GM19043 (cell line): ENCODE measurements at regions not wholly inside any gene's neighbourhood (a gene's known extent, or its start where the extent isn't known, plus 50 kb on each side); places are given as distances from the start of the nearest gene placed in this dataset.

Experiments
- ATAC-seq: cut with Tn5 transposase; IDR thresholded peaks from one replicate; pipeline ENCODE4 v1.9.1; 2021; ENCODE audit warnings: low read depth; ENCODE audit not compliant: unreplicated experiment

DNA sequence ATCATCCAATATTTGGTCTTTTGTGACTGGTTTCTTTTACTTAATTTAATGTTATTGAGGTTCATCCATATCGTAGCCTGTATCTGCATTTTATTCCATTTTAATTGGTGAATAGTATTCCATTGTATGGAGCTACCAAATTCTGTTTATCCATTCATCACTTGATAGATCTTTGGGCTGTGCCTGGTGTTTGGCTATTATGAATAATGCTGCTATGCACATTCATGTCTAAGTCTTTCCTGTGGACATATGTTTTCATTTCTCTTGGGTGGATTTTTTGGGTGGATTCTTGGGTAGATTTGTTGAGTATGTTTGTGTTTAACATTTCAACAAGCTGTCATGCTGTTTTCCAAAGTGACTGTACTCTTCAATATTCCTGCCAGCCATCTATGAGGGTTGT lies 52.5 kb upstream of the NEDD4L start:
- ATAC-seq, result no peak

DNA sequence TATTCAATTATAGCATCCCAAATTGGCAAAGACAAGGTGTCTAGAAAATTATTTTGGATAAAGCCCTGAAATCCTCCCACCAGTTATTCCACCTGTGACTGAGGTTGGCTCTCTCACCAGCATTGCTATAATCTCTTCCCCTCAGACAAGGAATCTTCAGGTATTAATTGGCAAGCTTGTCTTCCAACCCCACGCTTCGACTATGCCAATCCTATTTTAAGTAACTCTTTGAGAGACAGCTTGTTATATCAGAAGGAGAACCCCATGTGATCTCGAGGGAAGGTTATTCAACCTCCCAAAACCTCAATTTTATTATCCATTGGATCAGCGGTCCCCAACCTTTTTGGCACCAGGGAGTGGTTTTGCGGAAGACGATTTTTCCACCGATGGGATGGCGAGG lies 54.5 kb upstream of the NEDD4L start:
- no peak for ATAC-seq

DNA sequence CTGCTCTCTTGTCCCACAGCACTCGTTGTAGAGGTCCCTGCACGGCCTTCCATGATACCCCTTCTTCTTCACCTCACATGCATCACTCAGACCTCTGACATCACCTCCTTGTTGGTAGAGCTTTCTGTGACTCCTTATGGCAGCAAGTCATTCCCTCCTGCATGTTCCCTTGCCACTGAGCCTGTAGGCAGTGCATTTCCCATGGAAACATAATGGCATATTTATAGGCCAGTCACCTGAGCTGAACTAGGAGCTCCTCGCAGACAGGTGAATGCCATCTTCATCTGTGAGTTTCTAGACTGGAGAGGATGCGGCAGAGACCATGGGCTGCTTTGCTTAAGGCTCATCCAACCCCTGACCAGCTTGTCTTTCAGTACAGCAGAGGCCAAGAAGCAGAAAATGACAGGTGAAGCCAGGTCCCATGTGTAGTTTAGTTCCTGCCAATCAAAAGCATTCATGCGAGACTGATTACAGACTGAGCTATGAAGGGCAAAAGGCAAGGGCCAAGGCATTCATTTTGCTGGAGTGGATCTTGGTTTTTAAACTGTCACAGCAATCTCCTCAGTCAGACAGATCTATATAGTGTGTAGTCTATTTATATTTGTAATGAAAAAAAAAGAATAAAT lies 59.4 kb upstream of the NEDD4L start:
- ATAC-seq, result no peak

DNA sequence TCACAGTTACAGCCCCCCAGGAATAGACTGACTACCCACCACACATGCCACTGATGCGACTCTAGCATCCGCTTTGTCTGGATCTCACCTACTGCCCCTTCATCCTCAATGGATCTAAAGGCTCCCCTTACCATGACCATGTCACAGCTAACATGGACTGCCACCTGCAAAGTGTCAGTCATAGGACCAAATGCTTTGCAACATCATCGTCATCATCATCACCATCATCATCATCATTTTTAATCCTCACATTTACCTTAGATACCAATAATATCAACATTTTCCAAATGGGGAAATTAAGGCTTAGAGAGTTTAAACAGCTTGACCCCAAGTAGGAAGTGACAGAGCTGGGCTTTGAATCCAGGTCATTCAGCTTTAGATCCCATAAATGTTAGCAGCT lies 60.1 kb upstream of the NEDD4L start:
- no peak for ATAC-seq

DNA sequence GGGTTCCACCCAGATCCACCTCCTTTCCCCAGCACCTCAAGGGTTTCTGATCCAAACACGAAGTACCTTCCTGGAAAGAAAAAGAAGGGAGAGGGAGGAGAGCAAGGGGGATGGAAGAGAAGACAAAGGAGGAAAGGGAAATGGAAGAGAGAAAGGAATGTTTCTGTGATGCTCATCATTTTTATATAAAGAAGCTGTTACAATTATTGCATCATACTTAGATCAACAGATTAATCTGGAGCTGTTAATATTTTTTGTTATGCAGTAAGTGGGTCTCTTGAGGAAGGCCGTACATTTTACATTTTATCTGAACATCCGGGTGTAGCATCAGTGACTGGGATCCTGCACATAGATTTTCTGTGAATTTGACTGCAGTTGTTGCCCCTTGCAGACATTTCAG lies 60.6 kb upstream of the NEDD4L start:
- ATAC-seq, result no peak

DNA sequence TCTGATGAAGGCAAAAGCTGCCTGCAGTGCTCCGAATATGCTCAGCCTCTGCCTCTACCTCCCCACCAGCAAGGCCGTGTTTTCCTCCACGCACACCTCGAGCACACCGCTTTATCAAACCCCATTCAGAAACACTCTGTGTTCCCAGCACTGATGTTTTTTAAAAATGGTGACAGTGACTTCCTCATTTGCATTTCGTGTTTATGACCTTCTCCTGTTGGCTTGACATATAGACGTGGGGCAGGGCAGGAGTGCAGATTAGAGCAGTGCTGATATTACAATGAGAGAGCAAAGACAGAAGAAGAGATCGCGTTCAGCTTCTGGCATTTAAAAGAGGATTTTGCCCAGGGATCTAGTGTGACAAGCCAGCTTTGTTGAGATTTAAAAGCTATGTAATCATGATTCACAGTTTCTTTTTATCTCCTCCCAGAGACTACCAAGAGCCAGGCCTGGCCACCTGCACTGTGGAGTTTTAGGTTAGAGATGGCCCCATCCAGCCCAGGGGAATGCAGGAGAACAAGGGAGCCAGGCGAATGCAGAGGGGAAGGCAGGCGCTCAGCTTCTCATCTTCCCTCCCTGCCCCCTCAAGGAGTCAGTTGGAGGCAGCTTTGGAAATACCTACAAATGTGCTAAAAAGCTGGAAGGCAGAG lies 61.5 kb upstream of the NEDD4L start:
- ATAC-seq, result no peak

DNA sequence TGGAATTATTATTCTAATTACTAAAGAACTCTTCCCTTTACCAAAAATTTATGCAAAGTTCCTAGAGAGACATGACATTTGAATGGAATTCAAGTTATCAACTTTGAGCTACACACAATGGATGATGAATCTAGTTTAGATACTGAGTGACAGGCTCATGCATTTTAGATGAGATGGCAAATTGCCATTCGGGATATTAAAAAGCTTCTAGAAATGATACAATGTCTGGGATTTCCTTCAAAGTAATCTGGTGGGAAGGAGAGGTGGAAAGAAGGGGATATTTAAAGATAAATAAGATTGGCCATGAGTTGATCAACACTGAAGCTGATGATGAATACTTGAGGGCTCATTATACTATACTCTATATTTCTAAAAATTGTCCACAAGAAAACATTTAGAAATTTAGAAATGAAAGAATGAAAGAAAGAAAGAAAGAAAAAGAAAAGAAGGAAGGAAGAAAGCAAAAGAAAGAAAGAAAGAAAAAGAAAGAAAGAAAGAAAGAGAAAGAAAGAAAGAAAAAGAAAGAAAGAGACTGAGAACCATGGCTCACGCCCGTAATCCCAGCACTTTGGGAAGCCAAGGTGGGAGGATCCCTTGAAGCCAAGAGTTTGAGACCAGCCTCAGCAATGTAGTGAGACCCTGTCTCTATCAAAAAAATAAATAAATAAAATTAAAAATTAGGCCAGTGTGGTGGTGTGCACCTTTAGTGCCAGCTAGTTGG lies 62.6 kb upstream of the NEDD4L start:
- ATAC-seq, result no peak

DNA sequence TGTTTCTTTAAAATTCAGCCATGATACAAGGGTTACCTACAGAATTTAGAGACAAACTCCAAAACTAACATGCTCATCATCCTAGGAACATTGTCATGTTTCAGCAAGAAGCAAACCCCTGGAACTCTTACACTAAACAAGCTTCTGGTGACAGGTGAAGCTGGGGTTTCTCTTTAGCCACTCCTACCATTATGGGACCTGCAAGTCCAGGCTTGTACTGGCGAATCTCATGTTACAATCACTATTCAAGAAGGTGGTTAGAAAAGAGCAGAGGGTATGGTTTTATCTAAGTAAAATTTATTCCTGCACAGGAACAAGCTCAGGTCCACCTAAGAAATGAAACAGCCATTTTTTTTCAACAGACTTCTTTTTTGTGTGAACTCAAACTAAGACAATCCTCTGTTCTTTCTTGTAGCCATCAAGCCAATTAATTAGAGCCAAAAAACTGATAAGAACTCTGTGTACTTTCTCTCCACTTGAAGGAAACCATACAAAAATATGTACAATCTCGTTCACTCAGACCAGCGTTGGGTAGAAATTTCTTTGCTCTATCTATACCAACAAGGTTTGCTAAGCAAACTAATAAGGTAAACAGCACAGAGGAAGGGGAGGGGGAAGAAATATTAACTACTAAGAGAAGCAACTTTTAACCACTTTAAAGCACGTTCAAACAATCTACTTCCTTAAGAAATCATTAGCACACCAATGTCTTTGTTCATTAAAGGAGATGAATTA lies 63.3 kb upstream of the NEDD4L start:
- no peak for ATAC-seq

DNA sequence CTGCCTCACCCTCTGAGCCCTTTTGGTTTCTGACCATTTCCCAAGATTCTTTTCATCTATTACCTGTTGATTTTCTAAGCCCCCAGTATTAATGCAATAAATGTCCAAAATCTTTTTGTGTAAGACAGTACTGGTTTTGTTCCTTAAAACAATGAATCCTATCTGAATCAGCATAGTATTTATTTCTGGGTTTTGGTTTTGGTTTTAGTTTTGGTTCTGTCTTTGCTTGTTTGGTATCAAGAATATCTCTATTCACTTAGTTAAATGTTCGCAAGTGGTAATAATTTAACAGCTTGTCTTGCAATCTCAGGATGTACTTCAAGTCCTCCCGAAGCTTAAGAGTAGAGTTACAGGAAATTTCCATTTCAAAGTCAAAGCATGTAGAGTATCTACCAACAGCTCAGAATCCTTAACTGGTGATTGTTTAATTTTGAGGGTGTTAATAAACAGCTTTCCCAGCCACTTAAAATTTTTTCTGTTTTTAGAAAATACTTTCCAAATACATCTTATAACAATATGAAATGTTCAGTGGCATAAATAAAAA lies 67.7 kb upstream of the NEDD4L start:
- ATAC-seq, result no peak

DNA sequence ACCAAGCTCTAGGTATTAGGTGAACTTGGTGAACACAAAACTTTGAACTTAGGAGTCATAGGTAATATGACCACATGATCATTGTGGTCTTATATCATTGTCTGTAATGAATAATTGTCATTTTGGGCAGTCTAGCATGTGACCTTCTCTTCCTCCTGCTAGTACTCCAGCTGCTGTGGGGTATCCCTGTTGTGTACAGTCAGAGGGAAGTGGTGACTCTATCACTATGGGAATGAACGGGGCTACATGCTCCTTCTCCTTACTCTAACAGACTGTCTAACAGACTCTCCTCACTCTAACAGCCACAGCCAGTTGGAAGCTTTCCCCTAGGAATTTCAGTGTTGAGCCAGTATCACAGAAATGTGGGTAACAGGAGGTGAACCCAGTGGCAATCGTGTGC lies 68.2 kb upstream of the NEDD4L start:
- ATAC-seq, result no peak

DNA sequence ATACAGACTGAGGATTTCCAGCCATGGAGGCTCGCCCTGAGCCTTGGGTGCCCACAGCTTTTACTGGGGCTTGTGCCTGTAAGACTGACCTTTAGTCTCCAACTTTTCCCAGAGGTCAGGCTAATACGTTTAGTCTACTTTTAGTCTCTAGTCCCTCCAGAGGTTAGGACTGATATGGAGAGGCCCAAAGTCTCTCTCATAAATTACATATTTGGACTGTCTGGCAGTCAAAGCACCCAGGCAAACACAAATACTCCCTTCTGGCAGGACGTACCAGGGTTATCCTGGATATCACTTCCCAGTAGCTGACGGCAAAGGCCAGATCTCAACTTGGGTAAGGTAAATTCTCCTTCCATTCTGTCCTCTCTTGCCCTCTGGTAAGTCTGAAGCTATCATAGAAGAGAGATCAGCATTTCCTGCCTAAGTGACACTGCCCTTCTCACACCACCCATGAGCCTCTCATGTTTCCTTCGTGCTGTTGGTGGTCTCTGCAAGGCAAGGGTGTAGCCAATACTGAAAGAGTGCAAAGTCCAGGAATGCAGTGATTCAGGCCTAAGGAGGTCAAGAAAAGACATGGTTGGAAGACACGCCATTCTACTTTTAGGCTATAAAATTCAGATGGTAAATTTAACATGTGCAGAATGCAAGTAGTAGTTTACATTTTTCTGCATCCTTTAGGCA lies 69.3 kb upstream of the NEDD4L start:
- ATAC-seq, result no peak

DNA sequence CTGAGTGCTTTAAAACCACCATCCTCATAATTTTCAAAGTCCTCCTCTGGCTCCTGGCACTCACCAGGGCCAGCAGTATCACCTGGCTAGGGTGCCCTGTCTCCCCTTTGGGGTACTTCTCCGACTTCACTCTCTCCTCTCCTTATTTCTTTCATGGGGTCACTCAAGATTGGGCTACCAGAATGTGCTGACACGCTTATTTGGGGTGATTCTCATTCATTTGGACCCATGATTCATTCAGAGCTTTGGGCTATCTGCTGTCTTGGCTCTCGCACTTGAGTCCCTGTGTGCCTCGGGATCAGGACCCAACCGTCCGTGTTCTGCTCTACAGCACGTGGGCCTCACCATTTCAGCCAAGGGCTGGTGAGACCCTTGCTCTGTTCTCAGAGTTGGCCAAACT lies 70.1 kb upstream of the NEDD4L start:
- ATAC-seq, result no peak

DNA sequence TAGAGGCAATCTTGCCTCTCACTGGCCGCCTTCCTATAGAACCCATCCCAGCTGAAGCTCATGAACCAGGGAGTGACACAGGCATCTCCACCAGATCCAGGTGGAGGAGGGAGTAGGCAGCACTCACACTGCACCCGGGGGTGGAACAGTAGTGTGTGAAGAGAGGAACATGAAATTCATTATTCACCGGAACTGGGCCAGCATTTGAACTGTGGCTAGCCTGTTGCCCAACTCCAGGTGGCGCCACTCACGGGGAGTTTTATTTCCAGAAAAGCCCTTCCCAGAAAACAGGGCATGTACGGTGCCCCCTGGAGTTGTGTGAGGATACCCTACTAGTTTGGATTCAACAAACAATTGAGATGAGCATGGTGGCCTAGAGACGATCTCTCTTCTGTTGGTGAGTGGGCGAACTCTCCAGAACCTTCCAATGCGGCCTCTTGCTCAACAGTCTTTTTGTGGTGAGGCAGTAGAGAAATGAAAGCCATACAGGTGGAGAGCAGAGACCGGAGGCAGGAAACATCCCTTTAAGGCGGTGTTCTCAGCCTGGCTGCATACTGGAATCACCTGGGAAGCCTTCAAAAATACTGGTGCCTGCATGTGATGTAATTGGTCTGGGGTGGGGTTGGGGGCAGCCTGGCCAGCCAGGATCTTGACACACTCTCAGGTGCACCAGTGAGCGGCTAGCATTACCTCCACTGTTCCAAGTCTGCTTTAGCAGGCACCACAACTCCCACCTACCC lies 73.5 kb upstream of the NEDD4L start:
- ATAC-seq, result no peak

DNA sequence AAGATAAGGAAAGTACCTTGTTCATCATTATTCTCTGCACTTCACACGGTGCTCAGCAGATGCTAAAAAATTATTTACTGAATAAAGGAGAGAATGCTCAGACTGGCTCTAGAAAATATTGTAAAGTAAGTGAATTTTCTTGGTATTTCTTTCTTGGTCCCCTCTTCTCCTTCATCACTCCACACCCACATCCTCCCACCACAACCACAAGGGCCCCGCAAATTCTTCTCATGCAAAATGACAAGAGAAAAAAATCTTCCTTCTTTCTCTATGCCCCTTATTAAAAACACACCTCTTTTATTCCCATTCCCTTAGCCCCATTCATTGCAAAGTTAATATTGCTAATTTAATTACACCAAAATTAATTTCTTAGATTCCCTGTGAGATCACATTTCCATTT lies 74.2 kb upstream of the NEDD4L start:
- no peak for ATAC-seq

DNA sequence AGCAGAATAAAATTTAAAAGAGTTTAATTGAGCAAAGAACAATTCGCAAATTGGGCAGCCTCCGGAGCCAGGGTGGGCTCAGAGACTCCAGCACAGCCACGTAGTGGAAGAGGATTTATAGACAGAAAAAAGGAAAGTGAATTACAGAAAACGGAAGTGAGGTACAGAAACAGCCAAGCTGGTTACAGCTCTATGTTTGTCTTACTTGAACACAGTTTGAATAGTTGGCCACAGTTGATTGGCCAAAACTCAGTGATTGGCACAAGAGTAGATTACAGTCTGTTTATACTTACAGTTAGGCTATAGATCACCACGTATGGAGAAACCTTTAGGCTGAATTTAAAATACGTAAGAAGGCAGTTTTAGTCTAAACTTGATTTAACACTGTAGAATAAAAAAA lies 78.8 kb upstream of the NEDD4L start:
- ATAC-seq, result no peak

DNA sequence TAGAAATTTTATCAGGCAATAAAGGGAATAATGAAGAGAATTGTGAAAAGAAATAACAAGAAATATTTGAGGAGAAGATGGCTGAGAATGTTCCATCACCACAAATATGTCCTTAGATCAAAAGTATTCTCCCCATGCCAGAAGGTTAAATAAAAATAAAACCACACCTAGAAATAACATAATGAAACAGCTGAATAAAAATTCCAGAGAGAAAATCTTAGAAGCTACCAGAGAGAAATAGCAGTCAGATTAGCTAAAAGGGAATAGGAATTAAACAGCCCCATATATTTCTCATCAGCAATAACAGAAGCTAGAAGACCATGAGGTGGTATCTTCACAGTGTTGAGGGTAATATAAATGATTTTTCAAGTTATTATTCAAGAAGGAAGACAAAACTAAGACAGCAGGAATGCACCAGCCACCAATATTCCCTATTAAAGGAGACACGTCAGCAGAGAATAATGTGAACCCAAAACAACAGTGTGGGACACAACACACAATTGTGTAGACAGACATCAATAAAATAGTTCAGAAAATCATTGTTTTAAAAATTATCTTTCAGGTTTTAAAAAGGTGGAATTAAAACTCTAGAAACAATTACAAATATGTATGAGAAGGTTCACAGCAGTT lies 82.0 kb upstream of the NEDD4L start:
- no peak for ATAC-seq

DNA sequence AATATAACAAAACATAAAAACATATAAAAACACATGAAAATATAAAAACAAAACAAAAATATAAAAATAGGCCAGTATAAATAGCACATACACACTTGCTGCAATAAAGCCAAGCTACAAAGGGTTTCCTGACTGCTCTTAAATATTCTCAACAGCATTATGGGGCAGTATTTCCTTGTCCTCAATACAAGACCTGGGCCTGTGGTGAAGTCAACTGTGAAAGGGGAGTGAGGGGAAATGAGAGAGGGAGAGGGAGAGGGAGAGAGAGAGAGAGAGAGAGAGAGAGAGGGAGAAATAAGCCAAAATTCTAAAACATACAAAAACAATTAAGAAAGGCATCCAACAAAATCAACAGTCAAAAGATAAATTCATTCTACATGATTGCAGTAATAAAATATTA lies 82.6 kb upstream of the NEDD4L start:
- ATAC-seq, result no peak

DNA sequence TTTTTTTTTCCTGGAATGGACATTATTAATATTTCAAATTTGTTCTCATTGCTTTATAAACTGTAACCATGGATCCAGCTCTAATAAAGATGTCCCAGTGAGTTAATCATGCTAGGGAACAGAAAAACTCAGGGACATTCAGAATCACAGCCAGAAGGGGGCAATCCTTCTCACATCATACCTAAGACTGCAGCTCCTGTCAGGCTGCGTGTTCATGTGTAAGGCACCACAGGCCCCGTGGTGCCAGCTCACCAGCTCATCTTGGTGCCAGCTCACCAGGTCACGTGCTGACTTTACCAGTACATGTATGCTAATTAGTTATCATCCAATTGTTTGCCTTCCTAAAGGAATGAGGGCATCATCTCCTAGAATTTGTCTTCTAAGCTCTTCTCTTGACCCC lies 84.7 kb upstream of the NEDD4L start:
- no peak for ATAC-seq

DNA sequence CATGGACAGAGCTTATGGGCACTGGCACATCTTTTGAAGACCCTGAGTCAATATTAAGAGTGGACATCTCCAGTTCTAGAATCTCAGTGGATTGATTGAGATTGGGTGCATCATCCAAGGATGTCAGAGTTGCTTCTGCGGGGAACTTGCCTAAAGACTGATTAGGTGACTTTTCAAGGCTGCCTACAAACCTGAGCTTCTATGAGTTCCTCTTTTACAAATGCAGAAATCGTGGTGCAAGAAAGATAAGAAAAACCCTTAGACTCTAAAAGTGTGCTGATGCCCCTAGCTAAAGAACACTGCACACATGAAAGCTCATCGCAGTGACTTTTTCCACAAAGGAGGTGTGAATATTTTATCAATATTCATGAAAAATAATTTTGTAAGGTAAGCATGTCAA lies 86.8 kb upstream of the NEDD4L start:
- ATAC-seq, result no peak

DNA sequence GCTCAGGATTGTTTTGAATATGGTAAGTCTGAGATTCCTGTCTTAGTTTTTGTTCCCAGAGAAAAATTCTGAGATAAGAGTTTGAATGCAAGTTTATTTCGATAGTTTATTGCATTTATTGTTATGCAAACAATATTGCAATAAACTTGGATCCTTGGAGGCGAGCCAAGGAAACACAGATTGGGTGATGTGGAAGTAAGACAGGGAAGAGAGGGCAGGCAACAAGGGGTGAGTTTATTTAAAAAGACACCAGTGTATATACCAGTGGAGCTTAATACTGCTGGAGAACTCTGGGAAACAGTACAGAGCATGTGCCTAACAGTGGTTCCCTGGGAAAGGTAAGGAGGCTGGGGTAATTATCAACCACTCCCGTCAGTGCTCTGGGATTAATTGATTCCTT lies 87.5 kb upstream of the NEDD4L start:
- no peak for ATAC-seq
